GM12878 (cell line): ENCODE measurements at regions not wholly inside any gene's neighbourhood (a gene's known extent, or its start where the extent isn't known, plus 50 kb on each side); places are given as distances from the start of the nearest gene placed in this dataset.

Experiments used
- ATAC-seq: fragments of 200-7000 bp; cut with Tn5 transposase; 3 replicates; pipeline ENCODE4 v1.9.1; 2020; ENCODE audit warnings: mild to moderate bottlenecking, moderate library complexity
- BruUV-seq: library from RNA; stranded (reverse); fragments of 400-500 nt; replicated peaks from 2 replicates; lab custom pipeline; 2021; lab: Mats Ljungman, UMichigan
- CTCF ChIA-PET: fragments of 300-600 bp; sonication (Branson Sonifier 250); formaldehyde crosslinking; extraction: SDS; loops from one replicate; lab custom pipeline; 2021; ENCODE audit warnings: inconsistent platforms; lab: Yijun Ruan, JAX
- POLR2A ChIA-PET: fragments of 350-600 bp; formaldehyde crosslinking; extraction: SDS; loops from one replicate; lab custom pipeline; 2021; ENCODE audit warnings: inconsistent platforms; lab: Charles Lee
- RAD21 ChIA-PET: fragments of 300-600 bp; sonication (Branson Sonifier 250); formaldehyde crosslinking; loops from one replicate; lab custom pipeline; 2023; ENCODE audit warnings: antibody characterized with exemption; ENCODE audit not compliant: unreplicated experiment; lab: Charles Lee
- SMC1A ChIA-PET: fragments of 300-600 bp; sonication (Branson Sonifier 250); formaldehyde crosslinking; loops from one replicate; lab custom pipeline; 2023; ENCODE audit not compliant: unreplicated experiment, uncharacterized antibody; lab: Charles Lee
- DNase-seq: peaks from one replicate; pipeline ENCODE4 v3.0.0-alpha.2; 2011; ENCODE audit warnings: low read depth, low spot score
- FAIRE-seq: peaks from 3 replicates; lab custom pipeline; 2011; peaks lifted over from hg19 to GRCh38; lab: Jason Lieb, UNC
- H2AFZ ChIP-seq: 2 replicates; pipeline ENCODE4 v1.6.0; 2011; ENCODE audit warnings: low read depth, low read length, control low read depth; ENCODE audit not compliant: control insufficient read depth
- H3K27ac ChIP-seq: 2 replicates; pipeline ENCODE4 v1.5.1; 2011; ENCODE audit warnings: control low read depth; ENCODE audit not compliant: control insufficient read depth, insufficient read depth
- H3K27me3 ChIP-seq, 2 experiments: replicated peaks in 1 of 2; 2 replicates each; pipeline versions ENCODE4 v1.6.0 to v1.6.1; 2011; ENCODE audit warnings: low read length in 1 of 2; ENCODE audit not compliant: control insufficient read depth in 2 of 2, insufficient read depth in 2 of 2
- H3K36me3 ChIP-seq, 2 experiments: 2 replicates each; pipeline ENCODE4 v1.5.1; 2011; ENCODE audit warnings: low read length in 1 of 2; ENCODE audit not compliant: control insufficient read depth in 2 of 2, insufficient read depth in 2 of 2
- H3K4me1 ChIP-seq: 2 replicates; pipeline ENCODE4 v1.6.1; 2011; ENCODE audit warnings: mild to moderate bottlenecking, low read length, moderate library complexity, mixed read lengths; ENCODE audit not compliant: control insufficient read depth, insufficient read depth
- H3K4me2 ChIP-seq: 2 replicates; pipeline ENCODE4 v1.6.0; 2011; ENCODE audit warnings: control low read depth; ENCODE audit not compliant: control insufficient read depth, insufficient read depth
- H3K4me3 ChIP-seq: fragments of 200-600 bp; sonication (generic); 2 replicates; pipeline ENCODE4 v1.5.1; 2016
- H3K79me2 ChIP-seq: 2 replicates; pipeline ENCODE4 v1.6.0; 2011; ENCODE audit warnings: low read length; ENCODE audit not compliant: control insufficient read depth, insufficient read depth
- H3K9ac ChIP-seq: 2 replicates; pipeline ENCODE4 v1.8.0; 2011; ENCODE audit warnings: low read length, control low read depth, mixed read lengths; ENCODE audit not compliant: control insufficient read depth, insufficient read depth
- H3K9me3 ChIP-seq: replicated peaks from 3 replicates; pipeline ENCODE4 v1.5.1; 2011; ENCODE audit warnings: mild to moderate bottlenecking, low read length; ENCODE audit not compliant: control insufficient read depth, insufficient read depth
- H4K20me1 ChIP-seq: 2 replicates; pipeline ENCODE4 v1.6.0; 2011; ENCODE audit not compliant: control insufficient read depth, insufficient read depth
- ATF7 ChIP-seq: fragments of 450-650 bp; IDR thresholded peaks from 2 replicates; pipeline ENCODE4 v1.6.1; 2016; ENCODE audit warnings: low read depth, mild to moderate bottlenecking
- CUX1 ChIP-seq: IDR thresholded peaks from 2 replicates; pipeline ENCODE4 v1.6.1; 2012; ENCODE audit warnings: improper control_type of control experiment, low read depth, low read length; ENCODE audit not compliant: insufficient replicate concordance
- DPF2 ChIP-seq: fragments of 450-650 bp; IDR thresholded peaks from 2 replicates; pipeline ENCODE4 v1.6.1; 2017; ENCODE audit warnings: mild to moderate bottlenecking
- EP300 ChIP-seq, 2 experiments: fragments of 150-350 bp in 1 of 2; IDR thresholded peaks; 2 replicates each; pipeline ENCODE4 v1.6.1; 2011 to 2012; ENCODE audit warnings: low read depth in 2 of 2, low read length in 2 of 2, borderline replicate concordance in 1 of 2, improper control_type of control experiment in 1 of 2, inconsistent platforms in 1 of 2; ENCODE audit not compliant: control insufficient read depth in 1 of 2
- HCFC1 ChIP-seq: fragments of 150-350 bp; IDR thresholded peaks from 2 replicates; pipeline ENCODE4 v1.6.1; 2014; ENCODE audit warnings: low read length
- JUND ChIP-seq: IDR thresholded peaks from 2 replicates; pipeline ENCODE4 v1.6.1; 2012; ENCODE audit warnings: low read depth, mild to moderate bottlenecking, low read length, improper control_type of control experiment, moderate library complexity
- NRF1 ChIP-seq: conservative IDR thresholded peaks from 2 replicates; pipeline ENCODE4 v1.6.1; 2011; ENCODE audit warnings: mild to moderate bottlenecking, low read depth, low read length, improper control_type of control experiment
- RAD51 ChIP-seq: fragments of 450-650 bp; IDR thresholded peaks from 2 replicates; pipeline ENCODE4 v1.6.1; 2016; ENCODE audit warnings: moderate library complexity, mild to moderate bottlenecking, inconsistent platforms
- RBBP5 ChIP-seq: fragments of 200-600 bp; sonication (generic); conservative IDR thresholded peaks from 2 replicates; pipeline ENCODE4 v1.6.1; 2016
- SPI1 ChIP-seq: IDR thresholded peaks from 2 replicates; pipeline ENCODE4 v1.6.1; 2011; ENCODE audit warnings: low read depth, mild to moderate bottlenecking, low read length, moderate library complexity, borderline replicate concordance; ENCODE audit not compliant: insufficient read depth
- STAT1 ChIP-seq: fragments of 450-650 bp; conservative IDR thresholded peaks from 2 replicates; pipeline ENCODE4 v1.6.1; 2014; ENCODE audit warnings: antibody characterized with exemption, mild to moderate bottlenecking
- SUZ12 ChIP-seq: fragments of 200-600 bp; sonication (generic); IDR thresholded peaks from one replicate; pipeline ENCODE4 v1.6.1; 2018; ENCODE audit warnings: antibody characterized with exemption, mild to moderate bottlenecking; ENCODE audit not compliant: unreplicated experiment
- TCF3 ChIP-seq: IDR thresholded peaks from 2 replicates; pipeline ENCODE4 v1.6.1; 2012; ENCODE audit warnings: low read depth, mild to moderate bottlenecking, low read length, borderline replicate concordance; ENCODE audit not compliant: insufficient read depth
- ZNF24 ChIP-seq: fragments of 450-650 bp; IDR thresholded peaks from 2 replicates; pipeline ENCODE4 v1.6.1; 2017; ENCODE audit warnings: antibody characterized with exemption, mild to moderate bottlenecking
- WGBS: methylation state at CpG from one replicate; pipeline ENCODE4 v1.1.6; 2016; ENCODE audit warnings: low lambda C conversion rate; ENCODE audit not compliant: insufficient replicate concordance, insufficient coverage; ENCODE audit errors: missing lambda C conversion rate; 5-methylcytosine and 5-hydroxymethylcytosine counted together
- in situ Hi-C: fragments of 300-500 bp; cut with MboI; formaldehyde crosslinking; loops from 9 replicates; pipeline ENCODE4 v1.14.3; 2018; ENCODE audit warnings: mixed read lengths
- intact Hi-C: fragments of 100-400 bp; cut with micrococcal nuclease; formaldehyde crosslinking; loops from one replicate; pipeline ENCODE4 v1.14.2; 2022; ENCODE audit not compliant: unreplicated experiment
- TF ChIP-seq, protein P1 (sequence below): IDR thresholded peaks from 2 replicates; pipeline ENCODE4 v1.6.1; 2012; ENCODE audit warnings: low read depth, low read length, improper control_type of control experiment

DNA sequence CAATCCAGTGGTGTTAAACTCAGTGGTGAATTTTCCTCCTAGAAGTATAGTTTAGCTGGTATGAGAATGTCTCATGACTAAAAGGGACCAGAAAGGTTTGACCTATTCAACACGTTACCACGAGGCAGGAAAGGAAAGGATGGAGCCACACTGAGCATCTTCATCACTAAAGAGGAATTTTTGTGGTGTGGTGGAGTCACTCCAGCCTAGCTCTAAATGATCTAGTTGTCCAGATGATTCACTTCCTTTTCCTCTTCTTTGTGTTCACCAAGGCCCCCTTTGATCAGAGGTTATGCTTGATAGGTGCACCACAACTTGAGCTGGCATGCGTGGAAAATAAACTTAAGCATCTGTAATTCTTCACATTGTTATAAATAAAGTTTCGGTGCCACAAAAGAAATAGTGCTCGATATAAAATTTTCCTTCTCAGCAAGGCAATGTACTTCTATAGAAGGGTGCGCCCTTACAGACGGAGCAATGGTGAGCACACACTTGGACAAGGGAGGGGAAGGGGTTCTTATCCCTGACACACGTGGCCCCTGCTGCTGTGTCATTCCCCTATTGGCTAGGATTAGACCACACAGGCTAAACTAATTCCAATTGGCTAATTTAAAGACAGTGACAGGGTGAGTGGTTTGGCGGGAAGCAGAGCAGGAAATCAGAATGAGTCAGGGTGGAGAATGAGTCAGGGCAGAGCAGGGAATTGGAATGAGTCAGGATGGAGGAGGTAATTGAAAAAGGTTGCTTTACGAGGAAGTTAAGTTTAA is 254.6 kb downstream of the HS3ST3A1 start:
- no peak overlapping the region for H3K4me2 ChIP-seq
- no peaks in the 10 kb centered on the region for H3K36me3 ChIP-seq
- H3K79me2 ChIP-seq: no peaks in the 10 kb centered on the region
- SMC1A ChIA-PET: no interaction called here
- H3K27ac ChIP-seq: no peak overlapping the region
- H3K9ac ChIP-seq: no peak overlapping the region
- BruUV-seq: no TSS peak
- no peaks in the 10 kb centered on the region for H3K4me1 ChIP-seq
- POLR2A ChIA-PET: no interaction called here
- H4K20me1 ChIP-seq: no peaks in the 10 kb centered on the region
- DNase-seq (no peak), FAIRE-seq (no peak), ATAC-seq (no peak)
- intact Hi-C loops: no loop called here
- TF ChIP-seq JUND: no peak
- no peak for TF ChIP-seq DPF2
- TF ChIP-seq TCF3: no peak
- no peak for TF ChIP-seq NRF1
- no peak for TF ChIP-seq CUX1
- TF ChIP-seq SPI1: no peak
- no peak for TF ChIP-seq RBBP5
- no peak for TF ChIP-seq EP300 (IDR thresholded peaks at IDR 0.05; ENCODE audit: borderline replicate concordance in 1 of 2, control insufficient read depth in 1 of 2, low read depth in 2 of 2, low read length in 2 of 2)
- TF ChIP-seq ATF7: no peak
- TF ChIP-seq, protein P1, sequence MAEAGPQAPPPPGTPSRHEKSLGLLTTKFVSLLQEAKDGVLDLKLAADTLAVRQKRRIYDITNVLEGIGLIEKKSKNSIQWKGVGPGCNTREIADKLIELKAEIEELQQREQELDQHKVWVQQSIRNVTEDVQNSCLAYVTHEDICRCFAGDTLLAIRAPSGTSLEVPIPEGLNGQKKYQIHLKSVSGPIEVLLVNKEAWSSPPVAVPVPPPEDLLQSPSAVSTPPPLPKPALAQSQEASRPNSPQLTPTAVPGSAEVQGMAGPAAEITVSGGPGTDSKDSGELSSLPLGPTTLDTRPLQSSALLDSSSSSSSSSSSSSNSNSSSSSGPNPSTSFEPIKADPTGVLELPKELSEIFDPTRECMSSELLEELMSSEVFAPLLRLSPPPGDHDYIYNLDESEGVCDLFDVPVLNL: no peak
- TF ChIP-seq STAT1: no peak
- TF ChIP-seq RAD51: no peak
- TF ChIP-seq SUZ12: no peak
- TF ChIP-seq HCFC1: no peak
- TF ChIP-seq ZNF24: no peak
- CTCF ChIA-PET: interaction anchor here (1.7 to 1.8 kb wide), 2 partner anchors 9 to 1580 kb away, joined by 3 to 5 read pairs; no protein-coding TSS in a partner anchor
- RAD21 ChIA-PET: no interaction called here
- H3K27me3 ChIP-seq: no peaks in the 10 kb centered on the region
- H2AFZ ChIP-seq: no peak overlapping the region
- 22% methylated on average over 10 of the region's 10 CpGs for WGBS
- in situ Hi-C loops: loop anchor here (25.0 kb wide), 1 partner anchor 940 kb away; no protein-coding TSS in a partner anchor
- H3K4me3 ChIP-seq: no peak overlapping the region
- H3K9me3 ChIP-seq: no peaks in the 10 kb centered on the region
